ENCODE measurements at regions not wholly inside any gene's neighbourhood (a gene's known extent, or its start where the extent isn't known, plus 50 kb on each side); places are given as distances from the start of the nearest gene placed in this dataset.

DNA sequence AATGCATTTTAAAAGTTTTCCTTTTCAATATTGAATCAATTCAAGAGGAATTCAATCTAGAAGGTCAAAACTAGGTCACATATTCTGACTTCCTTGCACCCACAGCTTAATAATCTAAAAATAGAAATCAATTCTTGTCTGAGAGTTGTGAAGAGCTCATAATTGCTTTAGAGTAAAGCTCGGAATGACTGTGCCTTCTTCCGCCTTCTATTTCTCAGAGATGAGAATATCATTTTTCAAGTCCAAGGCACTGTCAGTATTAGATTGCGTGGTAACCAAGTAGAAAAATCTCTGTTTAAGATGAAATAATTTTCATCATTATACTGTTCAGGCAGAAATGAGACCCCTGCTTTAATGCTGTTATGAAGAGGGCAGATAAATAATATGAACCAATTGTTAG, 272.2 kb upstream of the NFE2L3 start:
- TF ChIP-seq EP300 (IDR thresholded peaks at IDR 0.05), result no peak
- 91% methylated on average over 3 of the region's 3 CpGs for WGBS, 2 donors (ENCODE audit: low coverage in 1 of 2)
- ATAC-seq, result no peak

DNA sequence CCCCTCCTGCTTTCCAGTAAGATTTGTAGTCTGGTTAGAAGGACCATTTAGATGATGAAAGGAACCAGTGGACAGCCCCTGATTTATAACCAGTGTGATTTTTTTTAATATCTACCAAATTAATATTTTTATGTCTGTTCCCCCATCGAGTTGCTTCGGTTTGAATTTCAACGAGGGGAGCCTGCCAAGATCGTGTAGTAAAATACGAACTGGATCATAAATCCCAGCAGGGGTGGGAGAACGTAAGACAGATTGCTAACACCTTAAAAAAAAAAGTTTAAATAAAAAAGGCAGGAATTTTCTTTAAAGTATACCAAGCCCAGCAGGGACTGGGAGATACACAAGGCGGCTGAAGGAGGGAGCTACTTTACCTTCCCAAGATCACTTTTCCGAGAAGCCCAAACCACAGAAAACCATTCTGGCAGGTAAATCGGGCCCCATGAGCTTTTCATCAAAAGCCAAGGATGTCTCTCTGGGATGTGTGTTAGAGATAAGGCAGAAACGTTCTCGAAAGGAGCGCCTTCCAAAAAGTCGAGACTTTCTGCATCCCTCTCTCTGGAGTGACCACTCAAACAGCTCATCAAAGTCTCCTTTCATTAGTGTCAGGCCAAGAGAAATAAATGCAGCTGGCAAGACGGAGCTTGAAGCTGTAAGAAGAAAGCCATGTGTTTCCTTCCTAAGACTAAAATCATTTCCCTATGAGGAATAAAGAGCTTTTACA, 270.5 kb upstream of the NFE2L3 start:
- no peaks in the 10 kb centered on the region for H3K36me3 ChIP-seq
- H3K4me3 ChIP-seq, result no peak overlapping the region
- H3K4me1 ChIP-seq, result no peaks in the 10 kb centered on the region
- no peaks in the 10 kb centered on the region for H3K9me3 ChIP-seq
- peaks cover 97% of the 10 kb centered on the region for H3K27me3 ChIP-seq
- no peak for ATAC-seq
- H3K27ac ChIP-seq, result no peak overlapping the region
- WGBS, 2 donors (ENCODE audit: low coverage in 1 of 2), result 35 to 42% methylated on average over 8 to 12 of the region's 14 CpGs
- TF ChIP-seq POLR2A (IDR thresholded peaks at IDR 0.05), result no peak
- no peak for TF ChIP-seq POLR2AphosphoS5 (IDR thresholded peaks at IDR 0.05)
- no peak for TF ChIP-seq EP300 (IDR thresholded peaks at IDR 0.05)
- TF ChIP-seq, protein P1, sequence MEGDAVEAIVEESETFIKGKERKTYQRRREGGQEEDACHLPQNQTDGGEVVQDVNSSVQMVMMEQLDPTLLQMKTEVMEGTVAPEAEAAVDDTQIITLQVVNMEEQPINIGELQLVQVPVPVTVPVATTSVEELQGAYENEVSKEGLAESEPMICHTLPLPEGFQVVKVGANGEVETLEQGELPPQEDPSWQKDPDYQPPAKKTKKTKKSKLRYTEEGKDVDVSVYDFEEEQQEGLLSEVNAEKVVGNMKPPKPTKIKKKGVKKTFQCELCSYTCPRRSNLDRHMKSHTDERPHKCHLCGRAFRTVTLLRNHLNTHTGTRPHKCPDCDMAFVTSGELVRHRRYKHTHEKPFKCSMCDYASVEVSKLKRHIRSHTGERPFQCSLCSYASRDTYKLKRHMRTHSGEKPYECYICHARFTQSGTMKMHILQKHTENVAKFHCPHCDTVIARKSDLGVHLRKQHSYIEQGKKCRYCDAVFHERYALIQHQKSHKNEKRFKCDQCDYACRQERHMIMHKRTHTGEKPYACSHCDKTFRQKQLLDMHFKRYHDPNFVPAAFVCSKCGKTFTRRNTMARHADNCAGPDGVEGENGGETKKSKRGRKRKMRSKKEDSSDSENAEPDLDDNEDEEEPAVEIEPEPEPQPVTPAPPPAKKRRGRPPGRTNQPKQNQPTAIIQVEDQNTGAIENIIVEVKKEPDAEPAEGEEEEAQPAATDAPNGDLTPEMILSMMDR (IDR thresholded peaks at IDR 0.05), result no peak

More for the DNA sequence above, 272.2 kb upstream of the NFE2L3 start:
- H3K27ac ChIP-seq, result no peak overlapping the region
- no peaks in the 10 kb centered on the region for H3K4me1 ChIP-seq
- no peaks in the 10 kb centered on the region for H3K9me3 ChIP-seq
- H3K4me3 ChIP-seq, result no peak overlapping the region
- no peaks in the 10 kb centered on the region for H3K36me3 ChIP-seq
- peaks cover 99% of the 10 kb centered on the region for H3K27me3 ChIP-seq

DNA sequence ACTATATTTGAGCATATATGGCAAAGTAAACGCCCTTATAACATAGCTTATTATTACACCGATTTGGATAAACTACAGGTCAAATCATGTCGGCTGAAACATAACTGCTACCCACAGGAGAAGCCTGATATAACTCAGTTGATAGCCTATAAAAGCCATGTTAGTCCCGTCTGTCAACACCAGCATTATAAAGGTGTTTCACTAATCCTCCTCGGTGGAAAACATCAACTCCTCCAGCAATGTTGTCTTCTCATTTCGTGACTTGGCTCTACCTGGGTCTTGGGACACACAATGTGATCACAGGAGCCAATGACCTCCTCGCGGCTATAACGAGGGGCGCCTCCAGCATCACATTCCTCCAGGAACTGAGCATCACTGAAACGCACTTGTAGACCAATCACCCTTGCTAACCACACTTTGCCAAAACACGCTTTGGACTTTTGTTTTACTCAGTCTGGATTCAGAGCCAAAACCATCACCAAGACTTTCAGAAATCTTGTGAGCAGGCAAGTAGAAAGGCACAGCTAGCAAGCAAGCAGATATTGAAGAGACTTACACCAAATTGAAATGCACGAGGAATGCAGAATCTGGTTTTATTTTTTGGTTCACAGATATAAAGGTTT, 269.7 kb upstream of the NFE2L3 start:
- H3K27me3 ChIP-seq, result peaks cover 96% of the 10 kb centered on the region
- no peak for ATAC-seq

DNA sequence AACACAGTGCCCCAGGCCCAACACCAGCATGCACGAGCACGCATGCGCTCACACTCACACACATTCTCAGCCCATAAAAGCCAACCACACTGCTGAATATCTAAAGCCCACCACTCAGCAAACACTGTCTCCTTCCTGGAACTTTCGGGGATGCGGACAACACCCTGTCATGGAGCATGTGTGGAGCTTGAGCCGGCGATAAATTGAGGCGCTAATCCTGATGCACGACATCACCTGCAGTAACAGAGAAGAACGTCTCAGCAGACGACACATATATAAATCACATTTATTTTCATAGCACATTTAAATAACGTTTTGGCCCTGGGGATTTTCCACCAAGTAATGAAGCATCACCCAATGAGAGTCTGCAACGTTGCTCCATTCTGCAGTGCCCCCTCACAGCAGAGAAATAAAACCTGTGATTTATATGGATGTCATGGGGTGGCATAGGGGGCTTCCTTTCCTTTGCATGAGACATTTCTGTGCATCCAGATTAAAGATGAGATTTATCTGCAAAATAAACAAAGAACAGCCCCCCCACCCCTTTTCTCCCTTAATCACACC, 267.7 kb upstream of the NFE2L3 start:
- no peak overlapping the region for H3K4me3 ChIP-seq
- H3K4me1 ChIP-seq, result no peaks in the 10 kb centered on the region
- no peaks in the 10 kb centered on the region for H3K36me3 ChIP-seq
- no peak for TF ChIP-seq EP300 (IDR thresholded peaks at IDR 0.05)
- TF ChIP-seq POLR2A (IDR thresholded peaks at IDR 0.05), result no peak
- TF ChIP-seq POLR2AphosphoS5 (IDR thresholded peaks at IDR 0.05), result no peak
- TF ChIP-seq, protein P1 (IDR thresholded peaks at IDR 0.05), result no peak
- no peak for ATAC-seq
- H3K27me3 ChIP-seq, result peaks cover 96% of the 10 kb centered on the region
- H3K9me3 ChIP-seq, result no peaks in the 10 kb centered on the region
- 73 to 88% methylated on average over 8 to 13 of the region's 13 CpGs for WGBS, 2 donors (ENCODE audit: low coverage in 1 of 2)
- no peak overlapping the region for H3K27ac ChIP-seq

More for the DNA sequence above, 269.7 kb upstream of the NFE2L3 start:
- TF ChIP-seq EP300 (IDR thresholded peaks at IDR 0.05) (no peak), POLR2AphosphoS5 (IDR thresholded peaks at IDR 0.05) (no peak), POLR2A (IDR thresholded peaks at IDR 0.05) (no peak)
- TF ChIP-seq, protein P1 (IDR thresholded peaks at IDR 0.05), result no peak
- Histone ChIP-seq H3K36me3 (no peaks in the 10 kb centered on the region), H3K9me3 (no peaks in the 10 kb centered on the region), H3K4me3 (no peak overlapping the region), H3K4me1 (no peaks in the 10 kb centered on the region), H3K27ac (no peak overlapping the region)
- WGBS, 2 donors (ENCODE audit: low coverage in 1 of 2), result 46 to 59% methylated on average over 7 to 13 of the region's 13 CpGs

DNA sequence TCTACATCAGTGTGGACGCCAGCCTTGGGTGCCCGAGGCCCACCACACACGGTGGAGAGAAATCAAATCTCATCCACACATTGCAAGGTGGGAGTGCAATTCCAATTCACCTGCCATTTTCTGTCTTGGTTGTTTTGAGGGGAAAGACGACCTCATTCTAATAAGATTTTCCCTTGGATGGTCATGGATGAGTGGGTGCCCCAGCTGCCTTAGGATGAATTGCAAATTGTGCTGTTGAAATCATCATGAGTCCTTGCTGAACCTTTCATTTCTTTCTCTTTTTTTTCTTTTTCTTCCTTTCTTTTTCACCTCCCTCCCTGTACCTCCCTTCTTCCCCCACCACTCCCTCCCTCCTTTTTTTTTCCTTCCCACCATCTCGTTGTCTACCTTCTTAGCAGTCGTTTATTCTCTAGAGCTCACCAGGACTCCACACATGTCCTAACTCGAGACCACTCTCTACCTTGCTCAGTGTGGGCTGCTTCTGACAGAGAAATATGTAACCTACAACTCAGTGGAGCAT, 266.9 kb upstream of the NFE2L3 start:
- peaks cover 97% of the 10 kb centered on the region for H3K27me3 ChIP-seq
- ATAC-seq, result no peak
- H3K9me3 ChIP-seq, result no peaks in the 10 kb centered on the region
- no peak overlapping the region for H3K27ac ChIP-seq
- WGBS, 2 donors (ENCODE audit: low coverage in 1 of 2), result 60 to 84% methylated on average over 2 to 7 of the region's 7 CpGs
- no peaks in the 10 kb centered on the region for H3K4me1 ChIP-seq
- TF ChIP-seq, protein P1 (IDR thresholded peaks at IDR 0.05), result no peak
- no peak for TF ChIP-seq POLR2A (IDR thresholded peaks at IDR 0.05)
- TF ChIP-seq EP300 (IDR thresholded peaks at IDR 0.05), result no peak
- no peak for TF ChIP-seq POLR2AphosphoS5 (IDR thresholded peaks at IDR 0.05)
- no peak overlapping the region for H3K4me3 ChIP-seq
- no peaks in the 10 kb centered on the region for H3K36me3 ChIP-seq

Measured in gastroesophageal sphincter (tissue), 4 donors.